Gastroesophageal sphincter (tissue), 4 donors: ENCODE measurements at regions not wholly inside any gene's neighbourhood (a gene's known extent, or its start where the extent isn't known, plus 50 kb on each side); places are given as distances from the start of the nearest gene placed in this dataset.

Experiments used
- ATAC-seq: fragments of 150-250 bp; one replicate; pipeline ENCODE4 v1.9.1; 2016; ENCODE audit warnings: mild to moderate bottlenecking, moderate library complexity
- H3K27ac ChIP-seq, 4 donors: fragments of 200-600 bp; sonication (generic) in 3 of 4; 1 replicate in 3 of 4; 2 replicates in 1 of 4; pipeline ENCODE4 v1.5.1; 2016 to 2019
- H3K27me3 ChIP-seq: fragments of 200-600 bp; sonication (generic); one replicate; pipeline ENCODE4 v1.5.1; 2019
- H3K36me3 ChIP-seq, 2 donors: fragments of 200-600 bp; sonication (generic); one replicate each; pipeline ENCODE4 v1.5.1; 2019; ENCODE audit warnings: control low read depth in 1 of 2
- H3K4me1 ChIP-seq, 3 donors: fragments of 200-600 bp; sonication (generic); 1 replicate in 2 of 3; 2 replicates in 1 of 3; pipeline ENCODE4 v1.5.1; 2016 to 2019; ENCODE audit warnings: control low read depth in 2 of 3
- H3K4me3 ChIP-seq, 2 donors: fragments of 200-600 bp; sonication (generic); one replicate each; pipeline ENCODE4 v1.5.1; 2019; ENCODE audit warnings: mild to moderate bottlenecking in 1 of 2, moderate library complexity in 1 of 2
- H3K9me3 ChIP-seq, 3 donors: fragments of 200-600 bp; sonication (generic); one replicate each; pipeline ENCODE4 v1.5.1; 2017 to 2019; ENCODE audit warnings: control low read depth in 2 of 3
- CTCF ChIP-seq, 4 experiments: fragments of 200-600 bp in 2 of 4; fragments of 450-650 bp in 2 of 4; sonication (generic) in 1 of 4; IDR thresholded peaks; one replicate each; pipeline ENCODE4 v1.5.1; 2017 to 2019; ENCODE audit warnings: antibody characterized with exemption in 4 of 4, mild to moderate bottlenecking in 2 of 4, moderate library complexity in 2 of 4
- EP300 ChIP-seq: sonication (generic); formaldehyde crosslinking; IDR thresholded peaks from one replicate; pipeline ENCODE4 v1.6.1; 2017; ENCODE audit warnings: antibody characterized with exemption, mild to moderate bottlenecking
- POLR2A ChIP-seq, 2 donors: fragments of 450-650 bp; IDR thresholded peaks; one replicate each; pipeline ENCODE4 v1.6.1; 2017; ENCODE audit warnings: antibody characterized with exemption in 2 of 2, mild to moderate bottlenecking in 2 of 2, moderate library complexity in 1 of 2
- POLR2AphosphoS5 ChIP-seq: sonication (generic); formaldehyde crosslinking; IDR thresholded peaks from one replicate; pipeline ENCODE4 v1.6.1; 2017; ENCODE audit warnings: antibody characterized with exemption
- WGBS, 2 donors: methylation state at CpG; one replicate each; pipeline ENCODE4 v1.1.5; 2018; ENCODE audit warnings: low coverage in 1 of 2; 5-methylcytosine and 5-hydroxymethylcytosine counted together

- Histone ChIP-seq H3K27ac (no peak overlapping the region), H3K36me3 (no peaks in the 10 kb centered on the region), H3K27me3 (no peaks in the 10 kb centered on the region), H3K4me1 (no peaks in the 10 kb centered on the region), H3K9me3 (no peaks in the 10 kb centered on the region), H3K4me3 (no peak overlapping the region)
- no peak for ATAC-seq
- WGBS, 2 donors: 100% methylated on average over 1 of the region's 1 CpG
- TF ChIP-seq POLR2A (IDR thresholded peaks at IDR 0.05) (no peak), EP300 (no peak), CTCF (IDR thresholded peaks at IDR 0.05) (no peak), POLR2AphosphoS5 (no peak)
These were observed 200.4 kb upstream of the FAR2 start for GRCh38 chr12:28948685-28949084.

- 75% methylated on average over 1 of the region's 1 CpG; no CpG with 5 or more reads in 1 of the 2 donors for WGBS, 2 donors
- no peaks in the 10 kb centered on the region for H3K36me3 ChIP-seq
- no peak for ATAC-seq
- no peak overlapping the region for H3K4me3 ChIP-seq
- TF ChIP-seq CTCF (IDR thresholded peaks at IDR 0.05): no peak
- no peak for TF ChIP-seq EP300
- no peak for TF ChIP-seq POLR2AphosphoS5
- TF ChIP-seq POLR2A (IDR thresholded peaks at IDR 0.05): no peak
- H3K27me3 ChIP-seq: no peaks in the 10 kb centered on the region
- H3K4me1 ChIP-seq: no peaks in the 10 kb centered on the region
- H3K27ac ChIP-seq: no peak overlapping the region
- H3K9me3 ChIP-seq: no peaks in the 10 kb centered on the region
These were observed 199.9 kb upstream of the FAR2 start for GRCh38 chr12:28949184-28949583.

- Histone ChIP-seq H3K4me3 (no peak overlapping the region), H3K36me3 (no peaks in the 10 kb centered on the region), H3K9me3 (no peaks in the 10 kb centered on the region), H3K27me3 (no peaks in the 10 kb centered on the region), H3K27ac (no peak overlapping the region), H3K4me1 (no peaks in the 10 kb centered on the region)
- ATAC-seq: no peak
- no peak for TF ChIP-seq EP300
- TF ChIP-seq CTCF (IDR thresholded peaks at IDR 0.05): no peak
- no peak for TF ChIP-seq POLR2A (IDR thresholded peaks at IDR 0.05)
- no peak for TF ChIP-seq POLR2AphosphoS5
These were observed 199.0 kb upstream of the FAR2 start for GRCh38 chr12:28950049-28950448.

GRCh38 chr12:28951935-28952334 lies 197.1 kb upstream of the FAR2 start:
- H3K27ac ChIP-seq: no peak overlapping the region
- no peak overlapping the region for H3K4me3 ChIP-seq

GRCh38 chr12:28954333-28954732 lies 194.7 kb upstream of the FAR2 start:
- H3K4me1 ChIP-seq: peaks cover 0 to 3% (median 0%) of the 10 kb centered on the region in 3 donors
- no peak overlapping the region for H3K27ac ChIP-seq
- H3K9me3 ChIP-seq: no peaks in the 10 kb centered on the region
- TF ChIP-seq CTCF (IDR thresholded peaks at IDR 0.05) (no peak), EP300 (no peak), POLR2AphosphoS5 (no peak), POLR2A (IDR thresholded peaks at IDR 0.05) (no peak)
- H3K36me3 ChIP-seq: no peaks in the 10 kb centered on the region
- no peaks in the 10 kb centered on the region for H3K27me3 ChIP-seq
- H3K4me3 ChIP-seq: no peak overlapping the region
- no peak for ATAC-seq

More at GRCh38 chr12:28951935-28952334, 197.1 kb upstream of the FAR2 start:
- Histone ChIP-seq H3K4me1 (no peaks in the 10 kb centered on the region), H3K27me3 (no peaks in the 10 kb centered on the region), H3K9me3 (no peaks in the 10 kb centered on the region), H3K36me3 (no peaks in the 10 kb centered on the region)
- 83 to 100% methylated on average over 1 of the region's 1 CpG for WGBS, 2 donors
- no peak for TF ChIP-seq CTCF (IDR thresholded peaks at IDR 0.05)
- no peak for TF ChIP-seq EP300
- no peak for TF ChIP-seq POLR2AphosphoS5
- no peak for TF ChIP-seq POLR2A (IDR thresholded peaks at IDR 0.05)
- ATAC-seq: no peak
